ENCODE measurements at regions not wholly inside any gene's neighbourhood (a gene's known extent, or its start where the extent isn't known, plus 50 kb on each side); places are given as distances from the start of the nearest gene placed in this dataset.

- TF ChIP-seq CTCF (conservative IDR thresholded peaks at IDR 0.05) = no peak
- no peak overlapping the region for H3K27ac ChIP-seq
These were observed 68.2 kb downstream of the MFAP3 start for GRCh38 chr5:154107010-154107409.

- no peak overlapping the region for H3K27ac ChIP-seq
- no peak for TF ChIP-seq CTCF (conservative IDR thresholded peaks at IDR 0.05)
These were observed 69.0 kb downstream of the MFAP3 start for GRCh38 chr5:154107756-154108155.

- no peak for TF ChIP-seq CTCF (conservative IDR thresholded peaks at IDR 0.05)
These were observed 70.8 kb downstream of the MFAP3 start for GRCh38 chr5:154109416-154110106.

GRCh38 chr5:154110107-154110453, 71.3 kb downstream of the MFAP3 start:
- no peak overlapping the region for H3K27ac ChIP-seq
- no peak for TF ChIP-seq CTCF (conservative IDR thresholded peaks at IDR 0.05)

More at GRCh38 chr5:154109416-154110106, 70.8 kb downstream of the MFAP3 start:
- H3K27ac ChIP-seq = no peak overlapping the region

- TF ChIP-seq CTCF (conservative IDR thresholded peaks at IDR 0.05) = no peak
- H3K27ac ChIP-seq = no peak overlapping the region
These were observed 71.9 kb downstream of the MFAP3 start for GRCh38 chr5:154110716-154111115.

- no peak for TF ChIP-seq CTCF (conservative IDR thresholded peaks at IDR 0.05)
- H3K27ac ChIP-seq = no peak overlapping the region
These were observed 72.4 kb downstream of the MFAP3 start for GRCh38 chr5:154111214-154111613.

- no peak for TF ChIP-seq CTCF (conservative IDR thresholded peaks at IDR 0.05)
- no peak overlapping the region for H3K27ac ChIP-seq
These were observed 73.5 kb downstream of the MFAP3 start for GRCh38 chr5:154112255-154112654.

All from VCaP (cell line).